Body of pancreas (tissue), 4 donors: ENCODE measurements at regions not wholly inside any gene's neighbourhood (a gene's known extent, or its start where the extent isn't known, plus 50 kb on each side); places are given as distances from the start of the nearest gene placed in this dataset.

Source experiments
- CTCF ChIP-seq, 7 experiments: fragments of 450-650 bp in 4 of 7; fragments of 200-600 bp in 3 of 7; sonication (generic) in 3 of 7; IDR thresholded peaks; one replicate each; pipeline ENCODE4 v1.5.1; 2016 to 2019; ENCODE audit warnings: antibody characterized with exemption in 7 of 7
- POLR2A ChIP-seq, 3 donors: fragments of 450-650 bp; IDR thresholded peaks; one replicate each; pipeline ENCODE4 v1.6.1; 2016; ENCODE audit warnings: antibody characterized with exemption in 3 of 3, mild to moderate bottlenecking in 2 of 3

DNA sequence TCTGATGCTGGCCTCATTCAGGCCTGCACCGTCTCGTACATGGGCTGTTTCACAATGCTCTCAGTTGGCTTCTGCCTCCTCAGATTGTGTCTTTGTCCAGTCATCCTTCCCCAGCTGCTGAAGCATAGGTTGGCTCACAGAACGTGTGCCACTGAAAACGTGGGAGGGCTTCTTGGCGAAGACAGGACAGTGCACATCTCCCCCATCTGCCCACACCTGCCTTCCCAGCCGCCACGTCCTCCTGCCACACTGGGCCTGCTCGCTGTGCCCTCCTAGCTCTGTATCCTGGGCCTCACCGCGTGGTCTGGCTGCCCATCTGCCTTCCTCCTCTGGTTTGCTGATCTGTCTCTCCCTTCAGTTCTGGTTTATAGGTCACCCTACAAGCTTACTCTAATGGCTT is 230.0 kb upstream of the TOPAZ1 start:
- TF ChIP-seq CTCF (IDR thresholded peaks at IDR 0.05) = no peak
- no peak for TF ChIP-seq POLR2A (IDR thresholded peaks at IDR 0.05)
